KBM-7 (cell line): ENCODE measurements at regions not wholly inside any gene's neighbourhood (a gene's known extent, or its start where the extent isn't known, plus 50 kb on each side); places are given as distances from the start of the nearest gene placed in this dataset.

Experiments used
- DNase-seq: peaks from one replicate; pipeline ENCODE4 v3.0.0-alpha.2; 2015
- in situ Hi-C: fragments of 300-500 bp; cut with MboI; formaldehyde crosslinking; loops from 2 replicates; pipeline ENCODE4 v1.14.3; 2020; ENCODE audit warnings: low sequenced_read_pairs, low pct_unique_long_range_greater_than_20kb, mixed read lengths

DNA sequence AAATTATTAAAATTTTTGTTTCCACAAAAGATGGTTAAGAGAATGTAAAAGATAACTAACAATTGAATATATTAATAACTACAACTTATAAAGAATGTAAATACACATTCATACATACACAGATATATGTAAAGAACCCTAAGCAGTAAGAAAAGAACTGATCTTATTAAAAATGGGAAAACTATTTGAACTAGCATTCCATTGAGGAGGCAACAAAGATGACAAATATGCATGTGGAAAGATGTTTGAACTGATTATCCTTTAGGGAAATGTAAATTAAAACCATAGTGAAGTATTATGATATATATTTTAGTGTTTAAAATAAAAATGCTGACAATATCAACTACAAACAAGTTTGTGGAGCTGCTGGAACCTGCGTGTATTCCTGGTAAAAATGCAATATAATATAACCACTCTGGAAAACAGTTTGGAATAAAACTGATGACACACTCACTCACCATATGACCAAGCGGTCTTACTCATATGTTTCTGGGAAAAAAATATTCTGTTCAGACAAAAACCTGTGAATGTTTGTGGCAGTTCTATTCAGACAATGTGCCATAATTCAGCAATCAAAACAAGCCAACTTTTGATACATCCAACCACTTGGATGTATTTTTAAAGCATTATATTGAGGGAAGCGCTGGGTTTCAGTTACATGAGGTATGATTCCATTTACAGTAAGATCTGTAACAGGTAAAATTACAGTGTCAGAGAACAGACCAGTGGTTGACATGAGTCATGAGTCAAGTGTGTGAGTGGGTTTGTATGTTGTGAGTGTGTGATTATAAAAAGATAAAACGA lies 694.4 kb upstream of the SLITRK5 start:
- in situ Hi-C loops = no loop called here
- no peak for DNase-seq

DNA sequence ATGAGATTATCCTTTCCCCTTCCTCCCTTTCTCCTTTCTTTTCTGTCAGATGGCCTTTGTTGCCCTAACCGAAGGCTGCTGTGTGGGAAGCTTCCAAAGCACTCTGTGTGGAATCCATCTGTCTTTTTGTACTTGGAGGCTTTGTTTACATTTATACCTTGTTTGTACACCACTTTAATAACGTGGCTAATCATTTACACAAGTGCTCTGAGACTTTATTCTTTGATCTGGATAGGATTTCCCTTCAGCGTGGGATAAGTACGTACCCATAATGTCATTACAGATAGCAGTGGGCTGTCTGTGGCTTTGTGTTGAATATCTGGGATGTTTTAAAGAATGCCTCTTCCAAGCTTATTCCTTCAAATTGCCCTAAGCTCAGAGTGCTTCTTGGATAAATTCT lies 684.7 kb upstream of the SLITRK5 start:
- in situ Hi-C loops = no loop called here
- no peak for DNase-seq

DNA sequence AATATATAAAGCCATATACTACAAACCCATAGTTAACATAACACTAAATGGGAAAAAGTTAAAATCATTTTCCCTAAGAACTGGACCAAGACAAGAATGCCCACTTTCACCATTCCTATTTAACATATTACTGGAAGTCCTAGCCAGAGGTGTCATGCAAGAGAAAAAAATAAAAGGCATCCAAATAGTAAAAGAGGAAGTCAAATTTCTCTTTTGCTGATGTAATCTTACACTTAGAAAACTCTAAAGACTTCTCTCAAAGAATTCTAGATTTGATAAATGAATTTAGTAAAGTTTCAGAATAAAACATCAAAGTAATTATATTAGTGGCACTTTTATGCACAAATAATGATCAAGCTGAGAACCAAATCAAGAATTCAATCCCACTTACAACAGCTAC lies 678.9 kb upstream of the SLITRK5 start:
- in situ Hi-C loops = no loop called here
- DNase-seq = peak; percentile 43

DNA sequence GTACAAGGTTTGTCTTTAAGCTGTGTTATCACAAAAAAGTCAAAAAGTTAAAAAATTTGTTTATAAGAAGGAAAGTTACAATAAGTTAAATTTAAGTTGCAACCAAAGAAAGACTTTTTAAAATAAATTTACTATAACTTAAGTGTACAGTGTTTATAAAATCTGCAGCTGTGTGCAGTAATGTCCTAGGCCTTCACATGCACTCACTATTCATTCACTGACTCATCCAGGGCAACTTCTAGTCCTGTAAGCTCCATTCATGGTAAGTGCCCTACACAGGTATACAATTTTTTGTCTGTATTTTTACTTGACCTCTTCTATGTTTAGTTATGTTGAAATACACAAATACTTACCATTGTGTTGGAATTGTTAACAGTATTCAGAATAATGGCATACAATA lies 667.9 kb upstream of the SLITRK5 start:
- DNase-seq = no peak
- in situ Hi-C loops = no loop called here

DNA sequence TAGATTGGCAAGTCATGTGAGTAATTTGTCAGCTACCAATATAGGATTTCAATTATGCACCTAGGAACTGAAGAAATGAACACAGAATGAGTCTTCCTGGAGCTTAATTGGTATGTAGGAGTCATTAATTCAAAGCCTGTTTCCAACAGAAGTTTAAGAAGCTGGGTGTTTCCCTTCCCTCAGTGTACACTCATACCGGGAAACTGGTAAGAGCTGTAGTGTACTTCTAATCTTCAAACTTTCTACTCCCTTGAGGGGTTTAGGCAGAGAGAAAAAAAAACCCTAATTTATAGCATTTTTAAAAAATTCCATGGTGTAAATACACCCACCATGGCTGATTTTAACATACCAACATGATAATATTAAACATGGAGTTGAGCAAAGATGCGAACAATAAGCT lies 665.7 kb upstream of the SLITRK5 start:
- in situ Hi-C loops = no loop called here
- DNase-seq = no peak

DNA sequence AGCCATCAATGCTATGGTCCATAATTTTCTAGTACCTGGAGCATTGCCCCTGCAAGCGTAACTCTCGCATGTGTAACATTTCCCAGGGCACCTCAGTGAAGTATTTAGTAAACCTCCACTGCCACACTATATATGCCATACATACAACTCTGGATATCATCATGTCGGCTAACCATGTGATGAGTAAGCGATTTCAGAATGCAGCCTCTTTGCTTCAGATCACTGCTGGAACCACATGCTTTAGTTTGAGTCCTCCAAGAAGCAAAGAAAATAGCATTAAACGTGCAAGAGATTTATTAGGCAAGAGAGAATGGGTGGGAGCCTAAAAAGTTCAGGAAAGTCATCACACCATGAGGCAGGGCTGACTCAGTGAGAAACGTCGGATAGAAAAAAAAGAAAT lies 635.6 kb upstream of the SLITRK5 start:
- DNase-seq = no peak

DNA sequence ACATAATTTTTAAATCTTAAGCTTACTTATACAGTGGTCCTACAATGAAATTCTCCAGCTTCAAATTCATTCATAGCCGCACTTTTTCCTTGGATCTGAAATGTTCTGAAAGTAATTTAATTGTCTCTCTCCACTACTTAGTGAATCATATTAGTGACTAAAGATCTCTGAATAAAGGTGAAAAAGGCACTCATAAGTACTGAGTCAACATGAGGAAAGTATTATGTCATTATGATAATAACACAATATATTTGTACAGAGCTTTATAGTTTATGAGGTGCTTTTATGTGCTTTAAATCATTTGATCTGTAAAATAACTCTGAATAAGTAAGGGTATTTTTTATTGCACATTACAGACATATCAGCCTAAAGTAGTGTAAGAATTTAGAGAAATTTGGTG lies 628.2 kb upstream of the SLITRK5 start:
- DNase-seq = no peak

More for the DNA sequence above, 635.6 kb upstream of the SLITRK5 start:
- in situ Hi-C loops = no loop called here

DNA sequence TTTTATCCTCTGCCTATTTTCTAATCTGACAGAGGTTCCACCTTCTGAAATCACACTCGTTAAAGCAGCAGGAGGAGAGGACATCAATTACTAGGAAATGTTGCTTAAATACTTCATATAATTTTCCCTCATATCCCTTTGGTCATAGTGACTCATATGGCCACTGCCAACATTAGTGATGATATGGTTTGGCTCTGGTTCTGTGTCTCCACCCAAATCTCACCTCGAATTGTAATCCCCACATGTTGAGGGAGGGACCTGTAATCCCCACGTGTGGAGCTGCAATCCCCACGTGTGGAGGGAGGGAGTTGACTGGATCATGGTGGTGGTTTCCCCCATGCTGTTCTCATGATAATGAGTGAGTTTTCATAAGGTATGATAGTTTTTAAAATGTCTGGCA lies 618.4 kb upstream of the SLITRK5 start:
- in situ Hi-C loops = no loop called here

More for the DNA sequence above, 628.2 kb upstream of the SLITRK5 start:
- in situ Hi-C loops = no loop called here

DNA sequence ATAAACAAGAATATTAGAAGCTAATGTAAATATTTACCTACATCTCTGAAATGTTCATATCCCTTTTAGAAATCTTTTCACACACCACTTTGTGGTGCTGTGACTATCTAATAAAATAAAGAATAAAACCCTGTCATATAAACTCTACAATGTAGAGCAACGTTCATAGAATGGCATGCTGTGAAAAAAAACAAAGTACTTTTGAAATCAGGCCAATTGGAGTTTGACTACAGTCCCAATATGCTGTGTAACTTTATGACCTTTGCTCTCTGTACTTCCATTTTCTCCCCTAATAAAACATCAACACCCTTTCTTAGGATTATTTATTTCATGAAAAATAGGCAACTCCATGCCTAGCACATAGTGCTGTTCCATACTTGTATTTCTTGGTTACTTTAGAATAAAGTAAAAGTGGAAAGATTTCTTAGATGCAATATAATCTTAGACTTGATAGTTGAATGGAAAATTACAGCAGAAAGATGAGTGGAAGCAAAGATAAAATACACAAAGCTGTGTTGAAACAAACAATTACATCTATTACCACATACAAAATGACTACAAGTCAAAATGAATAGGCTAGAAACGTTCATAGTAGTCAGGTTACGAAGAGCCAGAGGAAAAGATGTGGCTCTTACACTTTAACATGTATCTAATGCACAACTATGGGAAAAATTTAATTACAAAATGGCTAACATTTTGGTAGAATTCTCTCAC lies 613.2 kb upstream of the SLITRK5 start:
- in situ Hi-C loops = no loop called here
- DNase-seq = no peak

More for the DNA sequence above, 618.4 kb upstream of the SLITRK5 start:
- no peak for DNase-seq

DNA sequence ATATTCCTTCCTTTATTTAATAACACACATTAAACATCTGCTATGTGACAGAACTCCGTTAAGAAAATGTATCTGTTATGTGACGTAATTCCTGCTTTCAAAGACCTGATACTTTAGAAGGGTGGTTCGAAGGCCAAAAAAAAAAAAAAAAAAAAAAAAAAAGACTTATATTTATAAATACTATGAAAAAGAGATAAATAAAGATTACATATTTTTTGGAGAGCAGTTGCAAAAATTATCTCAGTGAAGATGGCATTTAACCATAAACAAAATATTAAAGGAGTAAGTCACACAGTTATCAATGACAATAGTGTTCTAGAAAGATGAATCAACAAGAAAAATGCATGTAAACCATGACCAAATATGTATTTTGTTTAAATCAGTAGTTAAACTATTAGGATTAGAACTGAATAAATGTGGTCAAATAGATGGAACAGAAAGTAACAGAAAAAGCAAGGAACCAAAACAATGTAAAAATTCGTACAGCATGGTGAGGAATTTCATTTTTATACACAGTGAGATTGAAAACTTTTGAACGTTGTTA lies 612.3 kb upstream of the SLITRK5 start:
- no peak for DNase-seq
- in situ Hi-C loops = no loop called here

DNA sequence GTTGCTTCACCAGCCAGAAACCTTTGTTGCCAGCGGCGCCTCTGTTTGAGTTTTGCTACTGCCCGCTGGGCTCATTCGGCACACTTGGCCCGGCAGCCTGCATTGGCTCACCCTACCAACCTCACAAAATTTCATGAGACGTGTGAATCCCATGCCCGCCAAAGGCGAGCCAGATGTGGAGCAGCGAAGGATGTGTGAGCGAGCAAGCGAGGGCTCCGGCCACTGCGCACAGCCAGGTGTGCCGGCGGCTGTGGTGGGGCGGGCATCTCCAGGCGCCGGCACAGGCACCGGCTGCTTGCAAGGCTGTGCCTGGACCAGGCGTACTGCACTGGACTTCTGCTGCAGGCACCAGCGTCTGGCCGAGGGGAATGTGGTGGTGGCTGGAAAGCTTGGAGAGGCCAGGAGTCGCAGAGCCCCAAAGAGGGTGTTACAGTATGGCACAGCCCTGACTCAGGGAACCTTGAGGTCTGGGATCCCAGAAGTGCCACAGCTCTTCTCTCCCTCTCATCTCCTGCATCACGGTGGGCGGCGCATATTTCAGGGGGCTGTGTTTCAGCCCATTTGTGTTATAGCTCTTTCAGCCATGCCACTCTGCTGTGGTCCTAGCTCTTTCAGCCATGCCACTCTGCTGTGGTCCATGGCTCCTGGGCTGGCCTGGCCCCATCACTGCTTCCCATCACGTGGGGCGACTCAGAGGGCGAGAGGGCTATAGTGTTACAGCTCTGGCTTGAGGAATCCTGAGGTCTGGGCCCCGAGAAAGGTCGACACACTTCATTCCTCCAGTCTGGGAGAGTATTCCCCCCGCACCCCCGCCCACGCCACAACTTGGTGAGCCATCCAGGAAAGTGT lies 592.0 kb upstream of the SLITRK5 start:
- in situ Hi-C loops = no loop called here
- no peak for DNase-seq

DNA sequence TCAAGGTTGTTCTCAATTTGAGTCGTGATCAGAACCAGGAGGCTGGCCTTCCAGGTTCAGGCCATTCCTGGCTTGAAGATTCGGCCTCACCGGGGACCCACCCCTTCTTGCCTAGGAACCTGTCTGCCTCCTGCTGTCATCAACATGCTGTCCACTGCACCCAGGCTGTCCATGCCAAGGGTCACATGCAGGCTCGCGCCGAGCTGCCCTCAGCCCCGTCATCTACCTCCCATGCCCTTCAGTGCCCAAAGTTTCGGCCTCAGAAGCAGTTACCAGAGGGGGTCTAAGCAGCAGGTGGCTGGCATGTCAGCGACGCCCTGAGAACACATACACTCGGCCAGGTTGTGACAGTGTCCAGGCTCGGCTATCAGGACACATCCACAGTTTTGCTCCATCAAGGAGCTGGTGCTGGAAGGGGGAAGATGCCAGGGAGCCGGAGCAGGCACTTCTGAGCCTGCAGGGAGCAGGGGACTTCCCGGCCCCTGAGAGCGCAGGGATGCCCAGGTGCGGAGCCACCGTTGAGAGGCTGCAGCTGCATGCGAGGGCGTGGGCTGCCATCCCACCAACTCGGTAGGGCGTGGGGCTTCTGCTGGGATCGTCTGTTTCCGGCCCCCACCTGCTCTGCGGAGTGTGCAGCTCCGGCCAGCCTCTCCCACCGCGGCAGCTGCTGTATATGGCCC lies 590.9 kb upstream of the SLITRK5 start:
- DNase-seq = no peak
- in situ Hi-C loops = no loop called here

DNA sequence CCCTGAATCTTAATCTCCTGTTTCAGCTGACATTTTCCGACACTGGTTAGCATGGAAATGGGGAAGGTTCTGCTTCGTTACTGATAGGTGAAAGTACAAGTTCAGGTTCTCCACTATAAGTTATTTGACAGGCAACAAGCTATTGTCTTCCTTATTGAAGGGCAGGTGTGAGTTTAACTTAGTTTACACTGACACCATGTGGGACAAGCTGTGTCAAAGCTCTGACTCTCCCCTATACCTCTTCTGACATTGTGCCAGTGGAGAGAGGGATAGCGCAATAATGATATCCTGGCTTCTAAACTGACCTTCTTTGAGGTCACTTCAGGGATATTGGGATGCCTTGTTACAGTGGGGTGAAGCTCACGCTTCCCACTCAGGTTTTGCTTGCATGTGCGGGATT lies 587.0 kb upstream of the SLITRK5 start:
- in situ Hi-C loops = no loop called here
- no peak for DNase-seq

DNA sequence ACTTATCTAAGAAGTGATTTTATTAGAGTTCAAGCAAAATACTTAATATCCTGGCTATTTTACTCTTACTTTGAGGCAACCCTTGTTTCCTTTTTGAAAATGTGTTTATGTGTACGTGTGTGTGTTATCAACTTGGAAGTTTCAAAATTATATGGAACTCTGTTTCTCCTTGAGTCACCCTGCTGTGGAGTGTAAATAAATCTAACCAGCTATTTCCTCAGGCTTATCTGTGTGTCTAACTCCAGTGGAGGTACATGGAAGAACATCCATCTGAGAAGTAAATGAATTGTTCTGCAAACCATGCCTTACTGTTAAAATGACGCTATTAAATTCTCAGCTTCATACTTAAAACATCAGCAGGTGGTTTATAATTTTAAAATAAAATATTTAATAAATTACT lies 583.4 kb upstream of the SLITRK5 start:
- in situ Hi-C loops = no loop called here
- DNase-seq = no peak

DNA sequence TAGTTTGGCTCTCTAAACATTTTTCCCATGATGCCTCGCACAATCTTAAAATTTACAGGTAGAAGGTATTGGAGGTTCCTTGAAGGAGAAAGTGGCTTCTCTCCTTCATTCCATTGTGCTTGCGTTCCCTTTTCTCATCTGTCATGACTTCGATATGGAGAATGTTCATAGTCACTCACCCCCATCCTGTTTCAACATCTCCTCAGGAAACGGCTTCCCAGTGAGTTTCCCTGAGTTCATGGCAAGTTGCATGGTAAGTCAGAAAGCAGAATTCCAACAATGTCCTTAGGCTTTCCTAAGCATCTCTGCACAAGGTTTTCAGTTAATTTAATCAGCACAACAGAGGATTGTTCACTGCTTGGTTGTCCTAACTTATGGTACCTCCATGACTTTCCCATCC lies 581.8 kb upstream of the SLITRK5 start:
- no peak for DNase-seq
- in situ Hi-C loops = no loop called here

DNA sequence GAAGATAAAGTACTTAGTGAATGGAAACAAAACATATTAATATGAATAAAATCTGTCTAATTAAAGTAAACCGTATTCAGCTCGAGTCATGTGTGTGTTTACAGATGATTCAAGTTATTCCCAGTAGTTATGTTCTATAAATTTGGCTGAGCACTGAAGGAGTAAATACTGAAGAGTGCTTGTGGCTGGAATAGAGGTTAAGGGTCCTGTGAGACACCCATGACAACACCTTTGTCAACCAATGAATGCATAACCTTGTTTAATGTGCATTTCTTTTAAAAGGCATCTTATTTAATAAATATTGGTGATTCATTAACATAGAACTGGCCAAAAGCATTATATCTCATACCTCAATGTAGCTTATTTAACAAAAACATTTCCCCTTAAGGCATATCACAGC lies 577.8 kb upstream of the SLITRK5 start:
- in situ Hi-C loops = no loop called here
- no peak for DNase-seq

DNA sequence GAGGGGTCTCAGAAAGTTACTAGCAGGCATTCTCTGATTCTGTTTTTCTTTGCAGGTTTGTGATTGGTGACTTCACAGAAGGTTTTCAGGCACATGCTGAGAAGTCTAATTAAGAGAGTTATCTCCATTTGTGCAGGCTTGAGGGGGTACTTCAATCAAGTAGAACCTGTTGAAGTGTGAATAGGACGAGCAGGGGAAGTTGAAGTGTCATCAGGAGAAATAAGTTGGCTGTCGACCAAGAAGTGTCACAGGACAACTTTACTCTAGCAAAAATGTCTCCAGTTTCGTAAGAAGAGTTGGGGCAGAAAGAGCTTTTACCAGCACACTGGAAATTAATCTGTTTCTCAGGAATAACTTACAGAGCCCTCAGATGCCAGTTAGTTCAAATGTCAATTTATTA lies 576.5 kb upstream of the SLITRK5 start:
- peak; percentile 73 for DNase-seq

DNA sequence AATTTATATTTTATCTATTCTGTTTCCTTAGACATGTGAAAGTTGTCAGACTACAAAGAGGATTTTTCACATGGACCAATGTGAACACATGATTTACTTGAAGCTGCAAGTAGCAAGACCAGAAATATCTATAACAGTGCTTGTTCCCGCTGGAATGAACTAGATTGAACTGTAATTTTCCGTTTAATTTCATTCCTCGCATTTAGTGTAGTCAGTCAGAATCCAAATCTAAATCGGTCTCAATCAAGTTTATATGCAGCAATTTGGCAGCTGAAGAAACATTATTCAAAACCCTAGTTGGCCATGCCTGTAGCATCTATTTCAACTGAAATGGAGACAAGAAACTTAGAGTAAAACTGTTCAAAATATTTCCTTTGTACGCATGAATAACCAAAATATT lies 570.7 kb upstream of the SLITRK5 start:
- in situ Hi-C loops = no loop called here
- no peak for DNase-seq

More for the DNA sequence above, 576.5 kb upstream of the SLITRK5 start:
- in situ Hi-C loops = no loop called here

DNA sequence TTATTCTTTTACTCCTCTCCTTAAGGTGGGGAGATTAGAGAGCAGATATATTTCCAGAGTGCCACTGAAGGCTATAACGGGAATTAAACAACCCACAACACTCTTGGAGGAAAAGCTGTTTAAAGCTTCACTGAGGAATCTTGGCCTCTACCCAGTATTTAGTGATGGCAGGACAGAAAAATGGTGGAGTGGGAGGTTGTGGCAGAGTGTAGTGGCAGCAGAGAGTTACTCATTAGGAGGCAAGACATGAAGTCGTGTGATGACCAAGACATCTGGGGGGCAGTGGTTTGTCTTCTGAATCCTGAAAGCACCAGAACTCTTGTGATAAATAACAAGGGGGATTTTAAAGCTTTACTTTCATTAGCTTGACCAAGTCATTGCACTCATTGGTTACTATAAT lies 563.5 kb upstream of the SLITRK5 start:
- in situ Hi-C loops = no loop called here
- DNase-seq = no peak
